Progenitor cell of endocrine pancreas (in vitro differentiated cells): ENCODE measurements at regions not wholly inside any gene's neighbourhood (a gene's known extent, or its start where the extent isn't known, plus 50 kb on each side); places are given as distances from the start of the nearest gene placed in this dataset.

ENCODE experiments used
- DNase-seq: peaks from one replicate; pipeline ENCODE4 v3.0.0; 2021; ENCODE audit warnings: low spot score; ENCODE audit not compliant: unreplicated experiment
- H3K27ac Mint-ChIP-seq: 2 replicates; pipeline ENCODE4 v1.8.0; 2021; ENCODE audit warnings: mild to moderate bottlenecking, moderate library complexity, mixed read lengths
- H3K27me3 Mint-ChIP-seq: 2 replicates; pipeline ENCODE4 v1.8.0; 2021; ENCODE audit warnings: mixed read lengths
- H3K36me3 Mint-ChIP-seq: 2 replicates; pipeline ENCODE4 v1.8.0; 2022; ENCODE audit warnings: mixed read lengths; ENCODE audit not compliant: insufficient read depth
- H3K4me1 Mint-ChIP-seq: 2 replicates; pipeline ENCODE4 v1.8.0; 2021; ENCODE audit warnings: low read depth, mixed read lengths
- H3K4me3 Mint-ChIP-seq: 2 replicates; pipeline ENCODE4 v1.8.0; 2021; ENCODE audit warnings: low read depth, mild to moderate bottlenecking, moderate library complexity, mixed read lengths
- H3K9me3 Mint-ChIP-seq: 2 replicates; pipeline ENCODE4 v1.8.0; 2021; ENCODE audit warnings: low read depth, mixed read lengths
- CTCF ChIP-seq: fragments of 200-600 bp; sonication (generic); IDR thresholded peaks from one replicate; pipeline ENCODE4 v1.5.0; 2021; ENCODE audit warnings: antibody characterized with exemption, mild to moderate bottlenecking; ENCODE audit not compliant: unreplicated experiment

GRCh38 chr6:82419132-82419581, 55.5 kb downstream of the TPBG start:
- Mint-ChIP-seq H3K36me3 (no peaks in the 10 kb centered on the region), H3K4me3 (no peak overlapping the region), H3K9me3 (no peaks in the 10 kb centered on the region), H3K4me1 (peaks cover 2% of the 10 kb centered on the region), H3K27me3 (no peaks in the 10 kb centered on the region), H3K27ac (no peak overlapping the region)
- no peak for DNase-seq
- no peak for TF ChIP-seq CTCF

GRCh38 chr6:82419859-82420258, 56.2 kb downstream of the TPBG start:
- TF ChIP-seq CTCF: no peak
- H3K9me3 Mint-ChIP-seq: no peaks in the 10 kb centered on the region

GRCh38 chr6:82430611-82431010, 67.0 kb downstream of the TPBG start:
- Mint-ChIP-seq H3K4me3 (no peak overlapping the region), H3K36me3 (no peaks in the 10 kb centered on the region), H3K9me3 (no peaks in the 10 kb centered on the region), H3K27me3 (no peaks in the 10 kb centered on the region), H3K27ac (no peak overlapping the region), H3K4me1 (peaks cover 7% of the 10 kb centered on the region)
- DNase-seq: no peak
- TF ChIP-seq CTCF: no peak

More at GRCh38 chr6:82419859-82420258, 56.2 kb downstream of the TPBG start:
- H3K4me3 Mint-ChIP-seq: no peak overlapping the region
- no peak overlapping the region for H3K27ac Mint-ChIP-seq
- H3K27me3 Mint-ChIP-seq: no peaks in the 10 kb centered on the region
- no peak for DNase-seq
- H3K36me3 Mint-ChIP-seq: no peaks in the 10 kb centered on the region
- H3K4me1 Mint-ChIP-seq: peaks cover 2% of the 10 kb centered on the region

GRCh38 chr6:82436740-82437139, 73.1 kb downstream of the TPBG start:
- Mint-ChIP-seq H3K27ac (no peak overlapping the region), H3K4me3 (no peak overlapping the region), H3K9me3 (no peaks in the 10 kb centered on the region), H3K4me1 (no peaks in the 10 kb centered on the region), H3K27me3 (no peaks in the 10 kb centered on the region), H3K36me3 (no peaks in the 10 kb centered on the region)
- no peak for TF ChIP-seq CTCF
- no peak for DNase-seq

- Mint-ChIP-seq H3K4me1 (no peaks in the 10 kb centered on the region), H3K27ac (no peak overlapping the region)
- no peak for TF ChIP-seq CTCF
These were observed 74.1 kb downstream of the TPBG start for GRCh38 chr6:82437701-82438100.

More at GRCh38 chr6:82437701-82438100, 74.1 kb downstream of the TPBG start:
- no peak for DNase-seq
- Mint-ChIP-seq H3K4me3 (no peak overlapping the region), H3K36me3 (no peaks in the 10 kb centered on the region), H3K27me3 (no peaks in the 10 kb centered on the region), H3K9me3 (no peaks in the 10 kb centered on the region)
